ENCODE measurements at regions not wholly inside any gene's neighbourhood (a gene's known extent, or its start where the extent isn't known, plus 50 kb on each side); places are given as distances from the start of the nearest gene placed in this dataset.
A peak's percentile ranks its signal among the peaks of the same experiment; 100 is the strongest.

- no peak for DNase-seq (ENCODE audit: low spot score)
These were observed 855.9 kb upstream of the PHF14 start for GRCh38 chr7:10117815-10118214.

DNA sequence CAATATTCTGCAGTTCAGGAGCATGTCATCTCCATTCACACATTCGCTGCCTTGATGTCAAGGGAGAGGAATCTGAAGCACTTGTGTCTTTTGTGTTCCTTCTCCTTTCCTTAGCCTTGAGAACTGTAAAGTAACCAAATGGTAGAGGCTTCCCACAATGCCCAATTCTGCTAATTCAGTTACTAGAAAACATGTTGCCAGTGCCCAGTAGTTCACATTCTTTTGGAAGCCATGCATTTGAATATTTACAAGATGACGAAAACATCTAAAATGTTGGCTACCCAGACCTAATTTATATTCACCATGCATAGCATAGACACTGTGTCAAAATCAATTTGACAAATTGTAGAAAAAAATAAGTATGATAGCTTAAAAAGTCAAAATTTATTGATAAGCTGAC is 852.7 kb upstream of the PHF14 start:
- no peak for DNase-seq (ENCODE audit: low spot score)

DNA sequence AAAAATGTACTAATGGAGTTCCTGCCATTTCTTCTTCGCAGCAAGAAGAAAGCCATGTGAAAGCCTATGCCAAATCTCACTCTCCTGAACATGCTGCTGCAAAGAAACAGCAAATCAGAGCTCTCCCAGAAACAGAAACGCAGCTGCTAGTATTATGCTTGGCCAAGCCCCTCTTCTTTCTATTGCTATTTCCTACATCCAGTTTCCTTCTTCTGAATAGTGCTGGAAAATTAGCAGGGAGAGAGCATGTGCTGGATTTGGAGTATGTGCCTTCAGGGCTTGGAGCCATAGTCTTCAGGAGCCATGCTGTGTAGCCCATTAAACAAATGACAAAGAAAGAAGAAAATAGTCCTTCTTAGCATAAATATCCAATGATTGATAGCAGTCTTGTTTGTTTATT is 852.0 kb upstream of the PHF14 start:
- no peak for DNase-seq (ENCODE audit: low spot score)

DNA sequence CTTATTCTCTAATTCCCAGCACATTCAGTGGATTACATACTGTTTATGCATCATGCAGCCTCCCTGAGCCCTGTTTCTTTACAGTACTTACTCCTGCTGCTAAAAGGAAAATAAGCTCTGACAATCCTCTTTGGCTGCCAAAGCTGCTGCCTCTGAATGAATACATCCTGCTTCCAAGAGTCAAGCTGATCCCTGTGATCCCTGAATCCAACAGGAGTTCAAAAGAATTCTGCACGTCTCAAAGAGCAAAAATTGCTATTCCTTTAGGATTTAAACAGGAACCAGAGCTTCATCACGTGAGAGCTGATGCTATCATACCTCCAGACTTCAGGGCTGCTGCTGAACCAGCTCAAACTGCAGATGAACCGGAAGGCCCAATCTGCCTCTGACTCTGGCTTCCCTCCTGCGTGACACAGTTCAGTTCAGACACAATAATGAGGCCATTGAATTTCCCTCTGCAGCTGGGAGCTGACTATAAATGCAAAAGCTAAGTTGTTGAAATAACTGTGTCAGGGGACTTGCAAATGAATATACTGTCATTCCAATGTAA is 851.0 kb upstream of the PHF14 start:
- peak; percentile 90 for DNase-seq (ENCODE audit: low spot score)

DNA sequence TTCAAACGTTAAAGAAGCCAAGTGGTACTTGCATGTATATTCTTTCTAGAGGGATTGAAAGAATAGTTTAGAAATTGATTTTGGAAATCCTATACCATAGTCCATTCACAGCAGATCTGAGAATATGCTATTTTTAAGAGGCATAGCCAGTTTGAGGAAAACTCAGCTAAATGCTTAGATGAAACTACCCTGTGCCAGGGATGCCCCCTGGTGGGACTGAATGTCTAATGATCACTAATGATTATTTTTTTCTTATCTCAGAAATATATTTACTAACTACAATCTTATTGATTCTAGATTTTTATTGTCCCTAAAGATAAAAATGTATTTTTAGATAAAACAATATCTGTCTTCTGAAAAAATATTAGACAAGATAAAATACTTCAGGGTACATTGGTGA is 844.9 kb upstream of the PHF14 start:
- DNase-seq (ENCODE audit: low spot score) = no peak

DNA sequence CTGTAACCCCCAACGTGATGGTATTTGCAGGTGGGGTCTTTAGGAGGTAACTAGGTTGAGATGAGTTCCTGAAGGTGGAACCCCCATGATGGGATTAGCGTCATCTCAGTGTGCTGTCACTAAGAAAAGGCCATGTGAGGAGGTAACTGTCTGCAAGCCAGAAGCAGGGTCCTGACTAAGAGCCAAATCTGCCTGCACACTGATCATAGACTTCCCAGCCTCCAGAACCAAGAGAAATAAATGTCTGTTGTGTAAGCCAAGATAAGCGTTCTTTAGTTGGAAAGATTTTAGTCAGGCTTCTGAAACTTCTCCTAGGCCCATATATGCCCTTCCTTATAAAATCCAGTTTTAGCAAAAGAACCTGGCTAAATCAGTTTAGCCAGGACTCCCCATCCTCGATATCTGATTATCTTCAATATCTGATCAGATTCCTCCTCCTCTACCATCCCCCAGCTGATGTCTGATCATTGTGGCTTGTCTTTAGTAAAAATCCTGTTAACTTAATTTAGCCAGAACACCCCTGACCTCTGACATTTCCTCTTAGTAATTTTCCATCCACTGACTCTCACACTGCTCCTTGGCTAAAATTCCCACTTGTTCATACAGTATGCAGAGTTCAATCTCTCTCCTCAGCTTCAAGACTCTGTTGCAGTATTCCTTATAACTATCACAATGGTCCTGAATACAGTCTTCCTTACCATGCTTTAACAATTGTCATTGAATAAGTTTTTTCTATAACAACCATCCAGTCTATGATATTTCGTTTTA is 835.4 kb upstream of the PHF14 start:
- peak; percentile 39 for DNase-seq (ENCODE audit: low spot score)

DNA sequence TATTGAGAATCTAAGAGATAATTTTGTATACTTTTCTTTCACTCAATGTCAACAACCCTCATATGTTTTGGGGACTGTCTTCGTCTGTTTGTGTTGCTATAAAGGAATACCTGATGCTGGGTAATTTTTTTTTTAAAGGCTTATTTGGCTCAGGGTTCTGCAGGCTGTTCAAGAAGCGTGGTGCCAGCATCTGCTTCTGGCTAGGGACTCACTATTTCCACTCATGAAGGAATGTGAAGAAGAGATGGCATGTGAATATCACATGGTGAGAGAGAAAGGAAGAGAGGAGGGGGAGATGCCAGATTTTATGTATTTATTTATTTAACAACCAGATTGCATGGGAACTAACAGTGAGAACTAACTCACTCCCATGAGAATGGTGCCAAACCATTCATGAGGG is 827.4 kb upstream of the PHF14 start:
- DNase-seq (ENCODE audit: low spot score) = no peak

GRCh38 chr7:10156972-10157371 is 816.7 kb upstream of the PHF14 start:
- DNase-seq (ENCODE audit: low spot score) = no peak

DNA sequence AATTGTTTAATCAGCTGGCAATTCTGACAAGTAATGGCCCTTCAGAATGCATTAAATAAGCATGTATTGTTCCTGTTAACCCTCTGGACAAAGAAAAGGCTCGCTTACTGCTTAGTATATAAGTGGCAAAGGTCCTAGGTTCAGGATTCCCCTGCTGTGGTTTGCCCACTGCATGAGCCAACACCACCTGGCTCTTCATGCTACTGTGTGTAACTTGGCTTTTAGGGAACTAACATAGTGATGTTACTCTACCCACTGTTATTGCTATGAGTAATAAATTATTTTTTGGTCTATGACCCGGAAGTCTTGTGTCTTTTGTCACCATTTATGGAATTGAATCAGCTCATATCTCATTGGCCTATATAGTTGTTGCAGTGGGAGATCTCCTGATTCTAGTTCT is 791.7 kb upstream of the PHF14 start:
- DNase-seq (ENCODE audit: low spot score) = no peak

DNA sequence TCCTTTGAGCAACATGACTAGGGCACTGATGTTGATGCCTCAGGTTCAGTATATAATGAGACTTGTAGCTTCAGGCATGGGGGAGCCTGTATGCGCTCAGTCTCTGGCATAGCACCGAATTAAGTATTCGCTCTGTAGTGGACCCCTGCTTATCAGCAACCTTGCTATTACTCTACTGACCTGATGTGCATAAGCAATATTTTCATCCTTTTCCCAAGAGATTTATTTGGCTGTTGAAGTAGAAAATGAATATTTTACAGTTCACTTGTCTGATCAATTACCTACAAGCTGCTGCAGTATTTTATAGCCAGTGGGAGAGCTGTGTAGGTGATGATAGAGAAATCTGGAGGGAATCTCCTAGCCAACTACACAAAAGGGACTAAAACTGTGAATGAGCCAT is 781.6 kb upstream of the PHF14 start:
- no peak for DNase-seq (ENCODE audit: low spot score)

GRCh38 chr7:10205696-10206095 is 768.0 kb upstream of the PHF14 start:
- DNase-seq (ENCODE audit: low spot score) = no peak

GRCh38 chr7:10210000-10210399 is 763.7 kb upstream of the PHF14 start:
- DNase-seq (ENCODE audit: low spot score) = no peak

DNA sequence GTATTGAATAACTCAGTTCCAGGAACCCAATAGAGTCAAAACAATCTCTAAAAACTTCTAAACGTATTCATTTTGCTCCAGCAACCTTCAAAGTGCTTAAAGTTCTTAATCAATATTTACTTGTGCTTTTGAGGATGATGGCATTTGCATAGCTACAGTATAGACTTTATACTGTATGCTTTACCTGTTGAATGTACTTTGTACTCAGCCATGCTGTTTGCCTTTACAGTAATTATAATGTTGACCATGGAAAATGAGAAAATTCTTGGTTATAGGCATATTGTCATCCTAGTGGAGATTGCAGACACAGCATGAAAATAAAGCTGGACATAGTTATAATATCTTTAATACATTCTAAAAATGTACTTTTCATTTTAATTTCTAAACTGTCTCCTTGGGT is 762.7 kb upstream of the PHF14 start:
- no peak for DNase-seq (ENCODE audit: low spot score)

GRCh38 chr7:10211861-10212260 is 761.8 kb upstream of the PHF14 start:
- no peak for DNase-seq (ENCODE audit: low spot score)

GRCh38 chr7:10212649-10213048 is 761.0 kb upstream of the PHF14 start:
- DNase-seq (ENCODE audit: low spot score) = no peak

GRCh38 chr7:10216462-10216861 is 757.2 kb upstream of the PHF14 start:
- DNase-seq (ENCODE audit: low spot score) = no peak

GRCh38 chr7:10221084-10221483 is 752.6 kb upstream of the PHF14 start:
- DNase-seq (ENCODE audit: low spot score) = no peak

- no peak for DNase-seq (ENCODE audit: low spot score)
These were observed 750.7 kb upstream of the PHF14 start for GRCh38 chr7:10222976-10223375.

GRCh38 chr7:10225275-10225674 is 748.4 kb upstream of the PHF14 start:
- no peak for DNase-seq (ENCODE audit: low spot score)

DNA sequence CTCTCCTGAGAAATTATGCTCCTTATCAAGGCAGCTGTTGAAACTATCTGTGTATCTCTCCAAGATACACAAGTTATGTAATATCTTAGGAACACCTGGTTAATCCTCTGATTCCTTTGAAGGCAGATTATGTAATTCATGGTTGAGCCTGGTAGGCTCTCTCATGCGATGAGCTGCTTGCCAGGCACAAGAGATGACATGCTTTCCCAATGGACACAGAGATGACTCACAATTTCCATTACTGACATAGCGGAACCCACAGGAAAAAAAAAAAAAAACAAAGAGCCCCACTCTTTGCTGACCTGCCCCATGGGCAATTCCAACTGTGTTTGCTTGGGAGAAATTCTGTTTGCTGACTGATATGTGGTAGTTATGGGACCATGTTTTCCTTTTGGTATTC is 736.4 kb upstream of the PHF14 start:
- DNase-seq (ENCODE audit: low spot score) = no peak

GRCh38 chr7:10238641-10239040 is 735.0 kb upstream of the PHF14 start:
- DNase-seq (ENCODE audit: low spot score) = no peak

DNA sequence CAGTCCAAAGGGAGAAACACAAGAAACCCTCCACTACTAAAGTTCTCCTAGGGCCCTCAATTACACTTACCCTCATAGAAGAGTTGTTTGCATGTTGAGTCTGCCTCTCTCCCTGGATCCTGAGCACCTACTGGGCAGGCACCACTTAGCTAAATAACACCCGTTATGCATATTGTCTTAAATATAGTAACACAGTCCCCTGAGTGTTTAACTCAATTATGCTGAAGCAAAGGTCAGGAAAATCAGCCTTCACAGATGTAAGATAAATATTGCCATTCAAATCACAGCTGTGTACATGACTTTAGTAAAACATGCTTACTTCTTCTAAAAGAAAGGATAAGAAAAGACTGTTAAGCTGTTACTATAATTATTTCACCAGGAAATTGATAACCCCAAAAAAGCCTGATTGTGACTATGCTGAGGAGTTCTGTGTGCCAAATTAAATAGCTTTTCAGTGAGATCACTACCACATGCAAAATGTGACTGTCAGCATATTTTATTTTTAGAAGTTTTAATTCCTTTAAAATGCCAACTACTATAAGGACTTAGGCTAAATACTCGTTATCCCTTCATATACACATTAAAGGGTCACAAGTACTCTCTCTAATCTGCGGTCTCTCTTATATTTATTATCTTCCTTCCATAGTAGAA is 733.9 kb upstream of the PHF14 start:
- DNase-seq (ENCODE audit: low spot score) = peak; percentile 64

DNA sequence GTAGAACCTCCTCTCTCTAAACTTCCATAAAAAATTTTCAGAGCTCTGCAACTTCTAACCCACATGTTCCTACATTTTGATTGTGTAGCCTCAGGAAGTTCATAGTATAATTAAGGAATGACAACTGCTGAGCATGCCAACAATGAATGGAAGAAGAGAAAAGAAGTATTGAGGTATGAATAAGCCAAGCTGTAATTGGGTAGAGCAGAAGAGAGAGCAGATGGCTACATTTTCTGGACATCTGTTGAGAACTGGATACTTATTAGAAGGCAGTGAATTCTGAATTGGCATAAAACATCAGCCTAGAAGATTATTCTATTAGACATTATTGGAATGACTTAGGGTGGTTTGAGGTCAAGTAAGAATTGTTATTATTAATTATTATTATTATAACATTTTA is 728.3 kb upstream of the PHF14 start:
- no peak for DNase-seq (ENCODE audit: low spot score)

All from SK-N-DZ (cell line).